Stimulated activated CD8-positive, alpha-beta memory T cell treated with anti-CD3 and anti-CD28 coated beads, Interleukin-4, amount 100 ng/mL, for 4 hours (primary cell): ENCODE measurements at regions not wholly inside any gene's neighbourhood (a gene's known extent, or its start where the extent isn't known, plus 50 kb on each side); places are given as distances from the start of the nearest gene placed in this dataset.
"Not testable (repeated sequence)": the region's sequence is repeated elsewhere in the genome, so short reads cannot be mapped to it uniquely, and the experiment has no call there.

Experiments
- DNase-seq, 2 donors: peaks; one replicate each; pipeline ENCODE4 v3.0.0-alpha.2; 2020; ENCODE audit warnings: low read depth in 2 of 2, low spot score in 1 of 2

- DNase-seq, result no peak
These were observed 67.9 kb downstream of the TBX3 start for GRCh38 chr12:114616081-114616480.

- DNase-seq, result no peak
These were observed 69.9 kb downstream of the TBX3 start for GRCh38 chr12:114614040-114614439.

GRCh38 chr12:114612062-114612461 is 71.9 kb downstream of the TBX3 start:
- no peak for DNase-seq

- DNase-seq, result no peak
These were observed 72.6 kb downstream of the TBX3 start for GRCh38 chr12:114611145-114612018.

GRCh38 chr12:114608509-114608908 is 75.5 kb downstream of the TBX3 start:
- no peak for DNase-seq

- no peak for DNase-seq
These were observed 78.1 kb downstream of the TBX3 start for GRCh38 chr12:114605918-114606317.

- DNase-seq, result no peak
These were observed 79.4 kb downstream of the TBX3 start for GRCh38 chr12:114604606-114605005.

GRCh38 chr12:114600584-114600983 is 83.4 kb downstream of the TBX3 start:
- DNase-seq, result not testable (repeated sequence)

- DNase-seq, result no peak
These were observed 85.9 kb downstream of the TBX3 start for GRCh38 chr12:114598111-114598510.

GRCh38 chr12:114592946-114593345 is 91.0 kb downstream of the TBX3 start:
- DNase-seq, result no peak

- DNase-seq, result no peak
These were observed 95.9 kb downstream of the TBX3 start for GRCh38 chr12:114588061-114588460.

GRCh38 chr12:114580306-114580705 is 103.7 kb downstream of the TBX3 start:
- no peak for DNase-seq

- no peak for DNase-seq
These were observed 104.6 kb downstream of the TBX3 start for GRCh38 chr12:114579389-114579788.

GRCh38 chr12:114562654-114563053 is 121.3 kb downstream of the TBX3 start:
- no peak for DNase-seq

GRCh38 chr12:114555451-114555850 is 128.5 kb downstream of the TBX3 start:
- no peak for DNase-seq

- DNase-seq, result no peak
These were observed 136.3 kb downstream of the TBX3 start for GRCh38 chr12:114547636-114548035.

- DNase-seq, result no peak
These were observed 124.5 kb upstream of the TBX5 start for GRCh38 chr12:114530417-114530816.

- no peak for DNase-seq
These were observed 124.0 kb upstream of the TBX5 start for GRCh38 chr12:114529966-114530365.

- DNase-seq, result no peak
These were observed 122.8 kb upstream of the TBX5 start for GRCh38 chr12:114528766-114529165.

- not testable (repeated sequence) for DNase-seq
These were observed 115.2 kb upstream of the TBX5 start for GRCh38 chr12:114521160-114521559.

- DNase-seq, result no peak
These were observed 106.4 kb upstream of the TBX5 start for GRCh38 chr12:114512351-114512750.

GRCh38 chr12:114508529-114509129 is 102.7 kb upstream of the TBX5 start:
- DNase-seq, result peak; percentile 2 to 35

- DNase-seq, result no peak
These were observed 100.7 kb upstream of the TBX5 start for GRCh38 chr12:114506651-114507050.
